NOMO-1 (cell line): ENCODE measurements at regions not wholly inside any gene's neighbourhood (a gene's known extent, or its start where the extent isn't known, plus 50 kb on each side); places are given as distances from the start of the nearest gene placed in this dataset.
"Not testable (repeated sequence)": the region's sequence is repeated elsewhere in the genome, so short reads cannot be mapped to it uniquely, and the experiment has no call there.

ENCODE experiments used
- DNase-seq, 2 experiments: peaks; one replicate each; lab custom pipeline; 2025; ENCODE audit not compliant: unreplicated experiment in 2 of 2; lab: John Stamatoyannopoulos, UW

GRCh38 chr18:46179306-46179705, 75.1 kb downstream of the HAUS1 start:
- no peak for DNase-seq

- DNase-seq: peak in 1 of 2 experiments; percentile 14
Measured at GRCh38 chr18:46182633-46183358, 78.6 kb downstream of the HAUS1 start.

GRCh38 chr18:46184296-46184695, 80.1 kb downstream of the HAUS1 start:
- not testable (repeated sequence) for DNase-seq

- DNase-seq: peak in 1 of 2 experiments; percentile 59
Measured at GRCh38 chr18:46184727-46185126, 80.5 kb downstream of the HAUS1 start.

GRCh38 chr18:46190667-46191066, 86.5 kb downstream of the HAUS1 start:
- no peak for DNase-seq

DNA sequence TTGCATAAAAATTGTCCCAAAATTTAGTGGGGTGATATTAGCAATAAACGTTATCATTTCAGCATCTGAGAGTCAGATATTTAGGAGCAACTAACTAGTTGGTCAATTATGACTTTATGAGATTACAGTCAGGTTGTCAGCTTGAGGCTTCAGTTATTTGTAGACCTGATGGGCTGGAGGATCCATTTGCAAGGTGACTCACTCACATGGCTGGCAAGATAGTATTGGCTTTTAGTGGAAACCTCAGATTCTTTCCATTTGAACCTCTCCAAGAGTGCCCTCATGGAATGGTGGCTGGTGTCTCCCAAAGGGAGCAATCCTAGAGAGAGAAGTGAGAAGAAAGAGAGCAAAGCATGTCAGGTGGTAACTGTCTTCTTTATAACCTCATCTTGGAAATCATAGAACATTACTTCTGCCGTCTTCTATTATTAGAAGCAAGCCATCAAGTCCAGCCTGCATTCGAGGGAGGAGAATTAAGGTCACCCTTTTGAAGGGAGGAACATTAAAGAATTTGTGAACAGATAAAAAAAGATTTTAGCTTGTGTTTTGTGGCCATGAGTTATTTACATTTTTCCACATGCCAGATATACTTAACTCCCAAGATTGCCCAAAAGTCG, 92.5 kb downstream of the HAUS1 start:
- no peak for DNase-seq

DNA sequence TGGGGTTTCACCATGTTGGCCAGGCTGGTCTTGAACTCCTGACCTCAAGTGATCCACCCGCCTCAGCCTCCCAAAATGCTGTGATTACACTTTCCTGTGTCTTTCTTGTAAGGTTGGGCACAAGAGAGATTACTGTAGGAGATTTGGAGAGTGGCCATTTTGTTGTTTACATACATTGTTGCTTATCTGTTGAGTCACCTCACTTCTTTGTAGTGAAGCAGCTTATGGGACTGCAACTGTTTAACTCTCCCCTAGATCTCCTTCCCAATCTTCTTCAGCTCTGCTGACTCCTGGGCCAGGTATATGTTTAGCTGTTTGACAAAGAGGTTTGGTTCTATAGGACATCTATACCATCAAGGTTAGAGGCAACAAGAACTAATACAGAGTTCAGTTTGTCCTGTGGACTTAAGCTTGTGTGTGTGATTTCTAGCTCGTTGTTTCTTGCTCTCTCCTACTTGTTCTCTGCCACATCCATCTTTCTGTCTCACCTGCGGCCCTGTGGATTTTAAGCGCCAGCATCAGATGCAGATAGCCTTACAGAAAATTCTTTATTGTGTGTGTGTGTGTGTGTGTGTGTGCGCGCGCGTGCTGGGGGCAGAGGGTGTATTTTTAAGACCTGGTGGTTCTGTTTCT, 95.4 kb downstream of the HAUS1 start:
- DNase-seq: no peak

- DNase-seq: not testable (repeated sequence)
Measured at GRCh38 chr18:46200178-46201055, 96.2 kb downstream of the HAUS1 start.

DNA sequence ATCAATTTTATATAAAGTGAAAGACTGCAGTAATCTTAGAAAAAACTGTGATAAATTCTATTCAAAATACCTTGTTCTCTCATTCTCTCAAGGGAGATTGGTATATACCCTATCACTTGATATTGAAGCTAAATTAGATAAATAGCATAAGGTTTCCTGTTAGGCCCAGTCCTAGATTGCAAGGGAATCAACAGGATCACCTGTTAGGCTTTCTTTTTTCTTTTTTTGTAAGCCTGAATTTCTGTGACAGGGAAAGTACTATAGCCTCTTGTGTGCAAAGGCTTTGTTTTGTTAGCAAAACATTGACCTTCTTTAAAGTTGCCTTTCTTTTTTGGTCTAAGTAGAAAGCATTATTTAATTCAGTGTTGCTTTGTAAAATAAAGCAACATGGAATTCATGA, 100.0 kb downstream of the HAUS1 start:
- no peak for DNase-seq

- no peak for DNase-seq
Measured at GRCh38 chr18:46207985-46208384, 103.8 kb downstream of the HAUS1 start.

- no peak for DNase-seq
Measured at GRCh38 chr18:46209161-46209560, 105.0 kb downstream of the HAUS1 start.

- peak in 1 of 2 experiments; percentile 34 for DNase-seq
Measured at GRCh38 chr18:46211816-46212215, 107.6 kb downstream of the HAUS1 start.

DNA sequence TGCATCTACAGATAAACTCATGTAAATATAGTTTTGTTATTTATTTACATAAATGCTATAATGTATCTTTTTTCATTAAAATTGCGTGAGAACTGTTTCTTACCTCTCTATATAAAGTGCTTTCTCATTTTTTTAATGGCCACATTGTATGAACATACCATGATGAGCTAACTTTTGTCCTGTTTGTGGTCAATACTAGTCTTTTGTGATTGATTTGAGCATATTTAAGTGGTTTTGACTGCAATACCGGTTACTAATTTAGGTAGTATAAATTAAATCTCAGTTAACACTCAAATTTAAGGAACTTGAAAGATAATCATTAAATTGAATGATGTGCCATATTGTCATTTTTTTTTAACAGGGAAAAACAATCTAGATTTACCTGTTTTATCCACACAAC, 108.2 kb downstream of the HAUS1 start:
- DNase-seq: no peak

DNA sequence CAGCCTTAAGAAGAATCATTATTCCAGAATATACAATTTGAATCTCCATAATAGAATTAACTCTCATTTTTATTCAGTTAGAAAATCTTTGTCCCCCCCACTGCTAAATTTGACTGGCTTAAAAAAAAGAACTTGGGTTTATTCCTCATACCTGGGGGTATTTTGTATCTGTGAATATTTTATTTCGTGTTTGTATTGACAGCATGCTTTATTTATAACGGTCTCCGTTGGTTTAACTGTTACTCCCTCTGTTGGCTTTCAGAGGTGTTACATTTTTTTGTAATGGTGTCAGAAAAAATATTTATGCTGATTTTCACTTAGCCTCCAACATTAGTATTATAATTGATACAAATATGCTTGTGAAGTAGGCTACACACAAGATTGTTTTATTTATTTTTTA, 109.1 kb downstream of the HAUS1 start:
- no peak for DNase-seq

- DNase-seq: no peak
Measured at GRCh38 chr18:46214435-46214834, 110.2 kb downstream of the HAUS1 start.

- no peak for DNase-seq
Measured at GRCh38 chr18:46215902-46216723, 111.9 kb downstream of the HAUS1 start.

- no peak for DNase-seq
Measured at GRCh38 chr18:46220116-46220515, 115.9 kb downstream of the HAUS1 start.

DNA sequence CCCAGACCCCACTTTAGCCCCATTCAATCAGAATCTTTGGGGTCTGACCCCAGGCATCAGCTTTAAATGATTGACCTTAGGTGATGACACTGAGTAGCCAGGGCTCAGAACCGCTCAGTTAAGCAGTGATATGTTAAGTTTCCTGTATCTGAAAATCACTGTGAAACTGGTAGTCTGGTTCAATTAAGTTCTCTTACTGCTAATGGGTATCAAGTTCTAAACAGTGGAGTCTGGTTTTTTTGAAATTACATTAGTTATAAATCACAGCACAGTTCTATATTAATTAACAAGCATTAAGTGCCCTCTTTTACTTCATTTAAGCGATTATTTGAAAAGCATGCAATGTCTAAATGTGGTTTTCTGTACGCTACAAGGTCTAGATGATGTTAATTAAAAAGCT, 117.9 kb downstream of the HAUS1 start:
- DNase-seq: no peak

GRCh38 chr18:46222710-46223360, 118.7 kb downstream of the HAUS1 start:
- DNase-seq: peak; percentile 55 to 80
